IMR-90 (cell line): ENCODE measurements at regions not wholly inside any gene's neighbourhood (a gene's known extent, or its start where the extent isn't known, plus 50 kb on each side); places are given as distances from the start of the nearest gene placed in this dataset.

Experiments
- ATAC-seq: fragments of 200-7000 bp; cut with Tn5 transposase; 2 replicates; pipeline ENCODE4 v1.9.1; 2020; ENCODE audit warnings: low read depth, mild to moderate bottlenecking, moderate library complexity
- BruUV-seq: library from RNA; stranded (reverse); fragments of 400-500 nt; replicated peaks from 2 replicates; lab custom pipeline; 2021; lab: Mats Ljungman, UMichigan
- CTCF ChIA-PET: fragments of 300-600 bp; formaldehyde crosslinking; extraction: SDS; loops from one replicate; lab custom pipeline; 2021; ENCODE audit warnings: antibody characterized with exemption; lab: Yijun Ruan, JAX
- POLR2A ChIA-PET: fragments of 300-600 bp; sonication (Branson Sonifier 250); formaldehyde crosslinking; loops from one replicate; lab custom pipeline; 2022; ENCODE audit warnings: antibody characterized with exemption; ENCODE audit not compliant: unreplicated experiment; lab: Charles Lee
- DNase-seq: peaks from one replicate; pipeline ENCODE4 v3.0.0; 2013
- H2AFZ ChIP-seq: replicated peaks from 2 replicates; pipeline ENCODE3; 2013; ENCODE audit warnings: low read length, mild to moderate bottlenecking; ENCODE audit not compliant: poor library complexity
- H2AK5ac ChIP-seq: 2 replicates; pipeline ENCODE4 v1.6.1; 2013; ENCODE audit warnings: low read depth, low read length, inconsistent platforms
- H2AK9ac ChIP-seq: replicated peaks from 2 replicates; pipeline ENCODE3; 2013; ENCODE audit warnings: mild to moderate bottlenecking, low read depth, low read length, moderate library complexity; ENCODE audit not compliant: poor library complexity
- H2BK120ac ChIP-seq: 2 replicates; pipeline ENCODE4 v1.6.1; 2013; ENCODE audit warnings: low read depth, low read length, inconsistent platforms
- H2BK15ac ChIP-seq: 3 replicates; pipeline ENCODE4 v1.6.1; 2013; ENCODE audit warnings: low read depth, low read length, inconsistent platforms
- H2BK20ac ChIP-seq: 2 replicates; pipeline ENCODE4 v1.6.1; 2013; ENCODE audit warnings: low read depth, mild to moderate bottlenecking, inconsistent platforms, low read length, moderate library complexity
- H2BK5ac ChIP-seq: 2 replicates; pipeline ENCODE4 v1.6.1; 2013; ENCODE audit warnings: mild to moderate bottlenecking, low read depth, low read length, inconsistent platforms; ENCODE audit not compliant: poor library complexity, severe bottlenecking
- H3K14ac ChIP-seq: replicated peaks from 2 replicates; pipeline ENCODE4 v1.6.1; 2013; ENCODE audit warnings: low read depth, low read length, inconsistent platforms
- H3K18ac ChIP-seq: 2 replicates; pipeline ENCODE4 v1.6.1; 2013; ENCODE audit warnings: low read depth, low read length, control low read depth
- H3K23ac ChIP-seq: 2 replicates; pipeline ENCODE4 v1.6.1; 2013; ENCODE audit warnings: low read depth, low read length, inconsistent platforms
- H3K27ac ChIP-seq: 2 replicates; pipeline ENCODE4 v1.5.1; 2013; ENCODE audit warnings: mild to moderate bottlenecking, control low read depth, low read length; ENCODE audit not compliant: insufficient read depth
- H3K27me3 ChIP-seq: 2 replicates; pipeline ENCODE4 v1.6.1; 2013; ENCODE audit warnings: low read length; ENCODE audit not compliant: control insufficient read depth, insufficient read depth
- H3K36me3 ChIP-seq: 2 replicates; pipeline ENCODE4 v1.6.1; 2013; ENCODE audit warnings: low read length, mixed read lengths; ENCODE audit not compliant: control insufficient read depth, insufficient read depth
- H3K4ac ChIP-seq: 2 replicates; pipeline ENCODE4 v1.6.1; 2013; ENCODE audit warnings: low read depth, low read length, inconsistent platforms
- H3K4me1 ChIP-seq: 2 replicates; pipeline ENCODE4 v1.6.1; 2013; ENCODE audit warnings: low read length, mixed read lengths; ENCODE audit not compliant: control insufficient read depth, insufficient read depth
- H3K4me2 ChIP-seq: 2 replicates; pipeline ENCODE4 v1.6.1; 2013; ENCODE audit warnings: low read depth, mild to moderate bottlenecking, control low read depth, low read length, moderate library complexity
- H3K4me3 ChIP-seq: 2 replicates; pipeline ENCODE4 v1.5.1; 2013; ENCODE audit warnings: low read depth, mild to moderate bottlenecking, control low read depth, low read length, moderate library complexity; ENCODE audit not compliant: insufficient read depth
- H3K56ac ChIP-seq: 2 replicates; pipeline ENCODE4 v1.6.1; 2013; ENCODE audit warnings: low read length, inconsistent platforms; ENCODE audit not compliant: insufficient read depth; ENCODE audit errors: extremely low read depth
- H3K79me1 ChIP-seq, 2 experiments: 2 replicates each; pipeline ENCODE4 v1.6.1; 2013; ENCODE audit warnings: low read length in 2 of 2, inconsistent platforms in 1 of 2, low read depth in 1 of 2
- H3K9ac ChIP-seq: 2 replicates; pipeline ENCODE4 v1.6.1; 2013; ENCODE audit warnings: low read depth, low read length, control low read depth
- H3K9me1 ChIP-seq: 2 replicates; pipeline ENCODE4 v1.6.1; 2013; ENCODE audit warnings: low read length, inconsistent platforms; ENCODE audit not compliant: insufficient read depth
- H3K9me3 ChIP-seq: 2 replicates; pipeline ENCODE4 v1.6.1; 2013; ENCODE audit warnings: low read length; ENCODE audit not compliant: control insufficient read depth, insufficient read depth
- H4K20me1 ChIP-seq: 2 replicates; pipeline ENCODE4 v1.6.1; 2013; ENCODE audit warnings: low read length, inconsistent platforms; ENCODE audit not compliant: insufficient read depth
- H4K5ac ChIP-seq: 2 replicates; pipeline ENCODE4 v1.6.1; 2013; ENCODE audit warnings: mild to moderate bottlenecking, low read depth, low read length, control low read depth
- H4K8ac ChIP-seq, 2 experiments: 2 replicates each; pipeline ENCODE4 v1.6.1; 2013; ENCODE audit warnings: low read depth in 2 of 2, low read length in 2 of 2, control low read depth in 1 of 2, inconsistent platforms in 1 of 2
- H4K91ac ChIP-seq: 2 replicates; pipeline ENCODE4 v1.6.1; 2013; ENCODE audit warnings: low read depth, low read length, inconsistent platforms; ENCODE audit not compliant: insufficient read depth
- CHD1 ChIP-seq: IDR thresholded peaks from 2 replicates; pipeline ENCODE4 v1.6.1; 2012; ENCODE audit warnings: low read depth, low read length, improper control_type of control experiment
- FOS ChIP-seq: fragments of 150-350 bp; IDR thresholded peaks from 2 replicates; pipeline ENCODE4 v1.6.1; 2016; ENCODE audit warnings: low read depth, low read length
- MAZ ChIP-seq: IDR thresholded peaks from 2 replicates; pipeline ENCODE4 v1.6.1; 2012; ENCODE audit warnings: low read depth, mild to moderate bottlenecking, low read length, improper control_type of control experiment, moderate library complexity, borderline replicate concordance
- MXI1 ChIP-seq: IDR thresholded peaks from 2 replicates; pipeline ENCODE4 v1.6.1; 2012; ENCODE audit warnings: low read depth, mild to moderate bottlenecking, low read length, moderate library complexity, borderline replicate concordance
- RAD21 ChIP-seq: IDR thresholded peaks from 2 replicates; pipeline ENCODE4 v1.6.1; 2012; ENCODE audit warnings: low read length, improper control_type of control experiment
- RCOR1 ChIP-seq: IDR thresholded peaks from 2 replicates; pipeline ENCODE4 v1.6.1; 2012; ENCODE audit warnings: mild to moderate bottlenecking, low read length, improper control_type of control experiment; ENCODE audit not compliant: insufficient replicate concordance
- SMC3 ChIP-seq: fragments of 150-350 bp; IDR thresholded peaks from 2 replicates; pipeline ENCODE4 v1.6.1; 2016; ENCODE audit warnings: low read depth, mild to moderate bottlenecking, antibody characterized with exemption, low read length, moderate library complexity
- USF2 ChIP-seq: fragments of 150-350 bp; IDR thresholded peaks from 2 replicates; pipeline ENCODE4 v1.6.1; 2017; ENCODE audit warnings: mild to moderate bottlenecking, antibody characterized with exemption, low read length, low read depth
- dilution Hi-C: fragments of 300-500 bp; cut with HindIII; formaldehyde crosslinking; loops from one replicate; pipeline ENCODE4 v1.14.3; 2018; ENCODE audit warnings: low sequenced_read_pairs; ENCODE audit not compliant: unreplicated experiment
- in situ Hi-C: fragments of 300-500 bp; cut with MboI; formaldehyde crosslinking; loops from 3 replicates; pipeline ENCODE4 v1.14.3; 2019; ENCODE audit warnings: low sequenced_read_pairs, inconsistent platforms, mixed read lengths
- intact Hi-C: fragments of 100-400 bp; cut with micrococcal nuclease; formaldehyde crosslinking; loops from 2 replicates; pipeline ENCODE4 v1.10.0; 2022

GRCh38 chr4:56276547-56276946 lies 110.7 kb downstream of the AASDH start:
- no peak overlapping the region for H3K4me2 ChIP-seq
- dilution Hi-C loops (no loop called here), in situ Hi-C loops (no loop called here), intact Hi-C loops (no loop called here)
- H2BK120ac ChIP-seq, result no peak overlapping the region
- POLR2A ChIA-PET, result no interaction called here
- no peak overlapping the region for H3K4ac ChIP-seq
- H2BK5ac ChIP-seq, result no peak overlapping the region
- H3K4me3 ChIP-seq, result no peak overlapping the region
- no peak overlapping the region for H3K9ac ChIP-seq
- no peaks in the 10 kb centered on the region for H3K36me3 ChIP-seq
- ATAC-seq (no peak), DNase-seq (peak; percentile 19)
- no peak overlapping the region for H2AK9ac ChIP-seq
- no peak overlapping the region for H2AK5ac ChIP-seq
- no peak overlapping the region for H3K27ac ChIP-seq
- no peaks in the 10 kb centered on the region for H3K4me1 ChIP-seq
- no peak overlapping the region for H2AFZ ChIP-seq
- H4K8ac ChIP-seq, result no peak overlapping the region
- H3K9me3 ChIP-seq, result no peaks in the 10 kb centered on the region
- H3K14ac ChIP-seq, result no peak overlapping the region
- peaks cover 2% of the 10 kb centered on the region for H3K27me3 ChIP-seq
- no peak overlapping the region for H4K91ac ChIP-seq
- no peaks in the 10 kb centered on the region for H3K9me1 ChIP-seq
- H3K56ac ChIP-seq, result no peak overlapping the region
- H3K18ac ChIP-seq, result no peak overlapping the region
- CTCF ChIA-PET, result no interaction called here
- H3K79me1 ChIP-seq, result no peaks in the 10 kb centered on the region
- no peak overlapping the region for H2BK15ac ChIP-seq
- H4K5ac ChIP-seq, result no peak overlapping the region
- H4K20me1 ChIP-seq, result no peaks in the 10 kb centered on the region
- H3K23ac ChIP-seq, result no peak overlapping the region
- no peak overlapping the region for H2BK20ac ChIP-seq
- BruUV-seq, result no TSS peak
- TF ChIP-seq RCOR1, result no peak
- no peak for TF ChIP-seq USF2
- no peak for TF ChIP-seq CHD1
- no peak for TF ChIP-seq RAD21
- TF ChIP-seq MXI1, result no peak
- TF ChIP-seq MAZ, result no peak
- no peak for TF ChIP-seq FOS
- no peak for TF ChIP-seq SMC3
